ENCODE measurements at regions not wholly inside any gene's neighbourhood (a gene's known extent, or its start where the extent isn't known, plus 50 kb on each side); places are given as distances from the start of the nearest gene placed in this dataset.

- Histone ChIP-seq H3K9me3 (ENCODE audit: insufficient read depth, low read length) (no peaks in the 10 kb centered on the region), H3K4me3 (ENCODE audit: low read length) (no peak overlapping the region), H2AFZ (ENCODE audit: low read depth, low read length) (no peak overlapping the region), H3K79me2 (ENCODE audit: low read length) (no peaks in the 10 kb centered on the region), H3K9ac (ENCODE audit: low read length) (no peak overlapping the region), H3K4me2 (ENCODE audit: low read length) (no peak overlapping the region), H3K36me3 (replicated peaks; ENCODE audit: low read depth, low read length) (no peaks in the 10 kb centered on the region), H3K27me3 (ENCODE audit: low read depth, low read length) (peaks cover 3% of the 10 kb centered on the region; the same call in 1 of the 2 replicates), H3K4me1 (ENCODE audit: low read length) (no peaks in the 10 kb centered on the region), H4K20me1 (ENCODE audit: insufficient read depth, low read length) (no peaks in the 10 kb centered on the region), H3K27ac (ENCODE audit: low read length) (no peak overlapping the region)
- TF ChIP-seq CTCF (IDR thresholded peaks at IDR 0.05; ENCODE audit: low read depth, low read length): no peak
- no peak for TF ChIP-seq EZH2phosphoT487 (IDR thresholded peaks at IDR 0.05; ENCODE audit: low read depth)
These were observed 135.9 kb downstream of the CYP26B1 start for GRCh38 chr2:72011791-72012190.

GRCh38 chr2:72011370-72011689 lies 136.3 kb downstream of the CYP26B1 start:
- Histone ChIP-seq H3K79me2 (ENCODE audit: low read length) (no peaks in the 10 kb centered on the region), H3K4me2 (ENCODE audit: low read length) (no peak overlapping the region), H3K27me3 (ENCODE audit: low read depth, low read length) (peaks cover 3% of the 10 kb centered on the region; the same call in 1 of the 2 replicates), H3K9ac (ENCODE audit: low read length) (no peak overlapping the region), H3K9me3 (ENCODE audit: insufficient read depth, low read length) (no peaks in the 10 kb centered on the region), H3K4me3 (ENCODE audit: low read length) (no peak overlapping the region), H3K4me1 (ENCODE audit: low read length) (no peaks in the 10 kb centered on the region), H3K36me3 (replicated peaks; ENCODE audit: low read depth, low read length) (no peaks in the 10 kb centered on the region), H3K27ac (ENCODE audit: low read length) (no peak overlapping the region), H4K20me1 (ENCODE audit: insufficient read depth, low read length) (no peaks in the 10 kb centered on the region), H2AFZ (ENCODE audit: low read depth, low read length) (no peak overlapping the region)
- TF ChIP-seq EZH2phosphoT487 (IDR thresholded peaks at IDR 0.05; ENCODE audit: low read depth) (no peak), CTCF (IDR thresholded peaks at IDR 0.05; ENCODE audit: low read depth, low read length) (no peak)

GRCh38 chr2:72010647-72011369 lies 136.9 kb downstream of the CYP26B1 start:
- Histone ChIP-seq H3K9ac (ENCODE audit: low read length) (no peak overlapping the region), H2AFZ (ENCODE audit: low read depth, low read length) (no peak overlapping the region), H3K4me3 (ENCODE audit: low read length) (no peak overlapping the region), H3K4me1 (ENCODE audit: low read length) (no peaks in the 10 kb centered on the region), H3K79me2 (ENCODE audit: low read length) (no peaks in the 10 kb centered on the region), H3K27me3 (ENCODE audit: low read depth, low read length) (peaks cover 3% of the 10 kb centered on the region; the same call in 1 of the 2 replicates), H3K27ac (ENCODE audit: low read length) (no peak overlapping the region), H4K20me1 (ENCODE audit: insufficient read depth, low read length) (no peaks in the 10 kb centered on the region), H3K36me3 (replicated peaks; ENCODE audit: low read depth, low read length) (no peaks in the 10 kb centered on the region), H3K9me3 (ENCODE audit: insufficient read depth, low read length) (no peaks in the 10 kb centered on the region), H3K4me2 (ENCODE audit: low read length) (no peak overlapping the region)
- TF ChIP-seq EZH2phosphoT487 (IDR thresholded peaks at IDR 0.05; ENCODE audit: low read depth): no peak
- TF ChIP-seq CTCF (IDR thresholded peaks at IDR 0.05; ENCODE audit: low read depth, low read length): no peak

- TF ChIP-seq CTCF (IDR thresholded peaks at IDR 0.05; ENCODE audit: low read depth, low read length): no peak
- H3K79me2 ChIP-seq (ENCODE audit: low read length): no peaks in the 10 kb centered on the region
- H3K36me3 ChIP-seq (replicated peaks; ENCODE audit: low read depth, low read length): no peaks in the 10 kb centered on the region
- no peak overlapping the region for H3K4me2 ChIP-seq (ENCODE audit: low read length)
- no peaks in the 10 kb centered on the region for H4K20me1 ChIP-seq (ENCODE audit: insufficient read depth, low read length)
- H3K4me1 ChIP-seq (ENCODE audit: low read length): no peaks in the 10 kb centered on the region
- H3K9me3 ChIP-seq (ENCODE audit: insufficient read depth, low read length): no peaks in the 10 kb centered on the region
- H3K9ac ChIP-seq (ENCODE audit: low read length): no peak overlapping the region
- H2AFZ ChIP-seq (ENCODE audit: low read depth, low read length): no peak overlapping the region
- H3K4me3 ChIP-seq (ENCODE audit: low read length): no peak overlapping the region
- no peak overlapping the region for H3K27ac ChIP-seq (ENCODE audit: low read length)
- H3K27me3 ChIP-seq (ENCODE audit: low read depth, low read length): peaks cover 3% of the 10 kb centered on the region; the same call in 1 of the 2 replicates
These were observed 139.1 kb downstream of the CYP26B1 start for GRCh38 chr2:72008608-72009007.
